ENCODE measurements at regions not wholly inside any gene's neighbourhood (a gene's known extent, or its start where the extent isn't known, plus 50 kb on each side); places are given as distances from the start of the nearest gene placed in this dataset.

GRCh38 chr9:130755377-130756007 is 61.9 kb downstream of the EXOSC2 start:
- TF ChIP-seq, protein P1, sequence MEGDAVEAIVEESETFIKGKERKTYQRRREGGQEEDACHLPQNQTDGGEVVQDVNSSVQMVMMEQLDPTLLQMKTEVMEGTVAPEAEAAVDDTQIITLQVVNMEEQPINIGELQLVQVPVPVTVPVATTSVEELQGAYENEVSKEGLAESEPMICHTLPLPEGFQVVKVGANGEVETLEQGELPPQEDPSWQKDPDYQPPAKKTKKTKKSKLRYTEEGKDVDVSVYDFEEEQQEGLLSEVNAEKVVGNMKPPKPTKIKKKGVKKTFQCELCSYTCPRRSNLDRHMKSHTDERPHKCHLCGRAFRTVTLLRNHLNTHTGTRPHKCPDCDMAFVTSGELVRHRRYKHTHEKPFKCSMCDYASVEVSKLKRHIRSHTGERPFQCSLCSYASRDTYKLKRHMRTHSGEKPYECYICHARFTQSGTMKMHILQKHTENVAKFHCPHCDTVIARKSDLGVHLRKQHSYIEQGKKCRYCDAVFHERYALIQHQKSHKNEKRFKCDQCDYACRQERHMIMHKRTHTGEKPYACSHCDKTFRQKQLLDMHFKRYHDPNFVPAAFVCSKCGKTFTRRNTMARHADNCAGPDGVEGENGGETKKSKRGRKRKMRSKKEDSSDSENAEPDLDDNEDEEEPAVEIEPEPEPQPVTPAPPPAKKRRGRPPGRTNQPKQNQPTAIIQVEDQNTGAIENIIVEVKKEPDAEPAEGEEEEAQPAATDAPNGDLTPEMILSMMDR (IDR thresholded peaks at IDR 0.05; ENCODE audit: low read depth, low read length, missing input control), result no peak
- TF ChIP-seq HNF4G (IDR thresholded peaks at IDR 0.05) (no peak), TAF1 (conservative IDR thresholded peaks at IDR 0.05) (no peak), RAD21 (IDR thresholded peaks at IDR 0.05) (no peak), GABPA (IDR thresholded peaks at IDR 0.05 in 1 of 2, conservative IDR thresholded peaks at IDR 0.05 in 1 of 2) (no peak)
